Parathyroid adenoma (tissue), 2 donors: ENCODE measurements at regions not wholly inside any gene's neighbourhood (a gene's known extent, or its start where the extent isn't known, plus 50 kb on each side); places are given as distances from the start of the nearest gene placed in this dataset.
"Not testable (repeated sequence)": the region's sequence is repeated elsewhere in the genome, so short reads cannot be mapped to it uniquely, and the experiment has no call there.

Experiments used
- H2AFZ ChIP-seq: fragments of 300-600 bp; sonication (generic); one replicate; pipeline ENCODE4 v1.7.0; 2017; ENCODE audit warnings: antibody characterized with exemption, mild to moderate bottlenecking
- H3K27ac ChIP-seq: fragments of 300-600 bp; sonication (generic); one replicate; pipeline ENCODE4 v1.7.0; 2017
- H3K27me3 ChIP-seq: fragments of 300-600 bp; sonication (generic); one replicate; pipeline ENCODE4 v1.7.0; 2017; ENCODE audit warnings: low read length; ENCODE audit not compliant: control insufficient read depth, insufficient read depth
- H3K36me3 ChIP-seq: fragments of 300-600 bp; sonication (generic); one replicate; pipeline ENCODE4 v1.7.0; 2017; ENCODE audit warnings: low read length; ENCODE audit not compliant: control insufficient read depth, insufficient read depth
- H3K4me1 ChIP-seq: fragments of 300-600 bp; sonication (generic); one replicate; pipeline ENCODE4 v1.7.0; 2017; ENCODE audit warnings: control low read depth
- H3K4me2 ChIP-seq: fragments of 300-600 bp; sonication (generic); one replicate; pipeline ENCODE4 v1.7.0; 2017; ENCODE audit warnings: low read length
- H3K4me3 ChIP-seq: fragments of 300-600 bp; sonication (generic); one replicate; pipeline ENCODE4 v1.7.0; 2017; ENCODE audit warnings: low read depth, low read length
- H3K79me2 ChIP-seq: fragments of 300-600 bp; sonication (generic); one replicate; pipeline ENCODE4 v1.7.0; 2017; ENCODE audit warnings: control low read depth
- H3K9ac ChIP-seq: fragments of 300-600 bp; sonication (generic); one replicate; pipeline ENCODE4 v1.7.0; 2017; ENCODE audit warnings: mild to moderate bottlenecking
- H3K9me3 ChIP-seq: fragments of 300-600 bp; sonication (generic); one replicate; pipeline ENCODE4 v1.7.0; 2017; ENCODE audit warnings: low read length; ENCODE audit not compliant: control insufficient read depth
- TF ChIP-seq, protein P1 (sequence below): fragments of 300-600 bp; sonication (generic); IDR thresholded peaks from one replicate; pipeline ENCODE4 v1.7.0; 2017; ENCODE audit warnings: antibody characterized with exemption, mild to moderate bottlenecking
- donor health status: primary hyperparathyroidism.

DNA sequence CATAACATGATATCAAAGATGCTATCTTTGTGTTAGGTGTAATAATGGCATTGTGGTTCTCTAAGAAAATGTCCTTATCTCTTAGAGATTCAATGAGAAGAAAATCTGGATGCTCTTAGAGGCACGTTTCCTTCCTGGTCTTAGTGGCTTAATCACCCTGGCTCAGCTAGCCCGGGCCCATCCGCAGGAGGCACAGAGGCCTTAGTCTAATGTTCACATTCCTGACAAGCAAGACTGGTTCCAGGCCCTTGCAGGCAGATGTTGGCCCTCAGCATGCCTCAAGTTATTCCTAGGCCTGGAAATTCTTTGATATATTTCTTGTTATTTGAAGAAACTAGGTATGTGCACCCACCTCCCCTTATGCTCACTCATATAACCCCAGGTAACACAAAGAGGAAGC is 357.6 kb downstream of the SFMBT2 start:
- no peak overlapping the region for H3K4me2 ChIP-seq
- no peaks in the 10 kb centered on the region for H3K4me1 ChIP-seq
- H3K27ac ChIP-seq = no peak overlapping the region
- no peaks in the 10 kb centered on the region for H3K79me2 ChIP-seq
- no peak overlapping the region for H3K4me3 ChIP-seq
- TF ChIP-seq, protein P1, sequence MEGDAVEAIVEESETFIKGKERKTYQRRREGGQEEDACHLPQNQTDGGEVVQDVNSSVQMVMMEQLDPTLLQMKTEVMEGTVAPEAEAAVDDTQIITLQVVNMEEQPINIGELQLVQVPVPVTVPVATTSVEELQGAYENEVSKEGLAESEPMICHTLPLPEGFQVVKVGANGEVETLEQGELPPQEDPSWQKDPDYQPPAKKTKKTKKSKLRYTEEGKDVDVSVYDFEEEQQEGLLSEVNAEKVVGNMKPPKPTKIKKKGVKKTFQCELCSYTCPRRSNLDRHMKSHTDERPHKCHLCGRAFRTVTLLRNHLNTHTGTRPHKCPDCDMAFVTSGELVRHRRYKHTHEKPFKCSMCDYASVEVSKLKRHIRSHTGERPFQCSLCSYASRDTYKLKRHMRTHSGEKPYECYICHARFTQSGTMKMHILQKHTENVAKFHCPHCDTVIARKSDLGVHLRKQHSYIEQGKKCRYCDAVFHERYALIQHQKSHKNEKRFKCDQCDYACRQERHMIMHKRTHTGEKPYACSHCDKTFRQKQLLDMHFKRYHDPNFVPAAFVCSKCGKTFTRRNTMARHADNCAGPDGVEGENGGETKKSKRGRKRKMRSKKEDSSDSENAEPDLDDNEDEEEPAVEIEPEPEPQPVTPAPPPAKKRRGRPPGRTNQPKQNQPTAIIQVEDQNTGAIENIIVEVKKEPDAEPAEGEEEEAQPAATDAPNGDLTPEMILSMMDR = no peak
- no peaks in the 10 kb centered on the region for H3K36me3 ChIP-seq
- no peak overlapping the region for H3K9ac ChIP-seq
- H2AFZ ChIP-seq = no peak overlapping the region
- no peaks in the 10 kb centered on the region for H3K9me3 ChIP-seq
- H3K27me3 ChIP-seq = no peaks in the 10 kb centered on the region

DNA sequence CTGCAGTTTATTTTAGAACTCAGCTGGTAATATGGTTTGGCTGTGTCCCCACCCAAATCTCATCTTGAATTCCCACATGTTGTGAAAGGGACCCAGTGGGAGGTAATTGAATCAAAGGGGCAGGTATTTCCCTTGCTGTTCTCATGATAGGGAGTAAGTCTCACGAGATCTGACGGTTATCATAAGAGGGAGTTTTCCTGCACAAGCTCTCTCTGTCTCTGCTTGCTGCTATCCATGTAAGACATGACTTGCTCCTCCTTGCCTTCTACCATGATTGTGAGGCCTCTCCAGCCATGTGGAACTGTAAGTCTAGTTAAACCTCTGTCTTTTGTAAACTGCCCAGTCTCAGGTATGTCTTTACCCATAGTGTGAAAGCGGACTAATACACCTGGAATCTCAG is 360.8 kb downstream of the SFMBT2 start:
- not testable (repeated sequence) for H3K36me3 ChIP-seq, H3K4me1 ChIP-seq, H3K4me2 ChIP-seq, H3K27ac ChIP-seq, H3K27me3 ChIP-seq, H3K79me2 ChIP-seq, H3K9me3 ChIP-seq, H2AFZ ChIP-seq, H3K9ac ChIP-seq, H3K4me3 ChIP-seq

DNA sequence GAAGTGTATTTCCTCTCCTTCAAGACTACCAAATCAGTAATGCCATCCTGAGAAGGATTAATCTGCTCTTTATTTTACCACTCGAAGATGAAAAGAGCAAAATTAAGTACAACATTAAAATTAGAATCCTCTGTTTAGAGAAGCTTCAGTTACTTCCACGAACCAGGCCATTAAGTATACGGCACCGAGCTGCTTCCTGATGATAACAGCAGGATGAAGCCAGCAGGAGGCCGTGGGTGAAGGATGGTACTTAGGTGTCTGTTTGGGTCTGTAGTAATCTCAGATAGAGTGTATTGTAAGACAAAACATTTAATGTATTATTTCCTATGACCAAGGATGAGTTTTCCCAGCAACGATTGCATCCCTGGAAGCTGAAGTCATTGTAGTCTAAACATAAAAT is 362.8 kb downstream of the SFMBT2 start:
- Histone ChIP-seq H3K27ac (no peak overlapping the region), H3K4me2 (no peak overlapping the region), H3K27me3 (no peaks in the 10 kb centered on the region), H3K4me3 (no peak overlapping the region), H3K79me2 (no peaks in the 10 kb centered on the region), H3K9ac (no peak overlapping the region), H3K36me3 (no peaks in the 10 kb centered on the region), H2AFZ (no peak overlapping the region), H3K4me1 (no peaks in the 10 kb centered on the region), H3K9me3 (no peaks in the 10 kb centered on the region)
- TF ChIP-seq, protein P1 = no peak

DNA sequence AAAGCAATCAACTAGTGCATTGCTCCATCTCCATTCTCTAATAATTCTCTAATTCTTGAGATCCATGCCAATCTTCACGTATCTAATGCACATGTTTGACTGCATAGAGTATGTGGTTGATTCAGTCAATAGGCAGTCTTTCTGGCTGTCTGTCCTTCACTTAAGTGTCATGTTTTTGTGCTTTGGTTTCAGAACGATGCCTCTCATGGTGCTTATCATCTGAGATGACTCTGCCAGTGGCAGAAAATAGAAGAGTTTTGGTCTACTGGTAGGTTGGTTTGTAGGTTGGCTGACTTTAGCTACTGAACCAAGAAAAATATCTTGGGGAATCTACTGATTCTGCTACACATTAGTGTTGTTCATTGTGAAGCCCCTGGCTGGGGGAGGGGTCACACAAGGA is 364.2 kb downstream of the SFMBT2 start:
- TF ChIP-seq, protein P1 = no peak
- Histone ChIP-seq H3K27me3 (no peaks in the 10 kb centered on the region), H3K27ac (no peak overlapping the region), H3K79me2 (no peaks in the 10 kb centered on the region), H3K9me3 (no peaks in the 10 kb centered on the region), H3K4me2 (no peak overlapping the region), H2AFZ (no peak overlapping the region), H3K4me1 (no peaks in the 10 kb centered on the region), H3K4me3 (no peak overlapping the region), H3K9ac (no peak overlapping the region), H3K36me3 (no peaks in the 10 kb centered on the region)

DNA sequence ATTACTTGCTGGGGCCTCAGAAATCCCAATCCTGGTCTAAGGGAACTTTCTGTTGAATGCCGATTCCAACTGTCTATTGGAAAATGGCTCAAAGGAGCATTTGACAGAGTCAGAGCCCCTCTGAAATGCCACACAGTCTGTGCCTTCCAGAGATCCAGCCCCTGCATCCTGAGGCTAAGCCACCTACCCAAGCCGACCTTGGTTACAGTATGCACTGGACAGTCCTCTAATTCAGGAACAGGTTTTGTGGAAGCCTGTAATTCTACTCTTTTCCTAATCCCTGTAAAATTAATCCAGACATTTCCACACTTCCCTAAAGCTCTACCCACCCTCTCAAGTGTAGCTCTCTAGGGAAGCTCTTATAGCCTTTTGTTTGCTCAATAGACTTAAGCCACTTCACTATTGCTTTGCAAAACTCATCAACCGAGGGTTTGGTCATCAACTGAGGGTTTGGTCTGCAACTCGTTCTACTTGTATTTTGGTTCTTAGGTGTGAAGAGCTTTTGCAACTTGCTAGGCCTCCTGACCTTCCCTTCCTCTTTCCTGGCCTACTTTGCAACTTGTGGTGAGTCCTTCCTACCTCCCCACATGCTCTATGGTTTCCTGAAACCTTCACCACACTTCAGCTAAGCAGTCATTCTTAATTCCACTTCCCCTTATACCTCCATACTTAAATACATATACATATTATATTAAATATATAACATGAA is 364.8 kb downstream of the SFMBT2 start:
- Histone ChIP-seq H3K36me3 (no peaks in the 10 kb centered on the region), H3K9me3 (no peaks in the 10 kb centered on the region), H3K4me3 (no peak overlapping the region), H3K79me2 (no peaks in the 10 kb centered on the region), H3K9ac (no peak overlapping the region), H3K4me1 (no peaks in the 10 kb centered on the region), H2AFZ (no peak overlapping the region), H3K4me2 (no peak overlapping the region), H3K27ac (no peak overlapping the region), H3K27me3 (no peaks in the 10 kb centered on the region)
- TF ChIP-seq, protein P1 = no peak
